HCT116 (cell line): ENCODE measurements at regions not wholly inside any gene's neighbourhood (a gene's known extent, or its start where the extent isn't known, plus 50 kb on each side); places are given as distances from the start of the nearest gene placed in this dataset.
"Not testable (repeated sequence)": the region's sequence is repeated elsewhere in the genome, so short reads cannot be mapped to it uniquely, and the experiment has no call there.

Experiments used
- ATAC-seq: fragments of 200-7000 bp; cut with Tn5 transposase; 2 replicates; pipeline ENCODE4 v1.9.1; 2020; ENCODE audit warnings: mild to moderate bottlenecking, moderate library complexity
- BruUV-seq: library from RNA; stranded (reverse); fragments of 400-500 nt; replicated peaks from 2 replicates; lab custom pipeline; 2021; lab: Mats Ljungman, UMichigan
- CTCF ChIA-PET: fragments of 300-600 bp; sonication (Branson Sonifier 250); formaldehyde crosslinking; loops from one replicate; lab custom pipeline; 2021; ENCODE audit warnings: antibody characterized with exemption; lab: Charles Lee
- POLR2A ChIA-PET: fragments of 300-600, 350-600 bp; sonication (Branson Sonifier 250); formaldehyde crosslinking; loops from one replicate; lab custom pipeline; 2021; ENCODE audit warnings: antibody characterized with exemption; lab: Charles Lee
- RAD21 ChIA-PET, 2 experiments: fragments of 300-600 bp; sonication (Branson Sonifier 250); formaldehyde crosslinking; loops; one replicate each; lab custom pipeline; 2023; ENCODE audit warnings: low total read pairs in 2 of 2; ENCODE audit not compliant: uncharacterized antibody in 2 of 2, unreplicated experiment in 2 of 2, low non-redundant PET in 1 of 2; lab: Charles Lee
- DNase-seq: peaks from one replicate; pipeline ENCODE4 v3.0.0-alpha.2; 2010; ENCODE audit warnings: low read depth, low spot score
- H2AFZ ChIP-seq: fragments of 200-600 bp; shearing (Covaris generic), sonication (generic); 2 replicates; pipeline ENCODE4 v1.6.1; 2017; ENCODE audit warnings: low read depth, mixed run types, mixed read lengths, antibody characterized with exemption, low read length; ENCODE audit not compliant: poor library complexity, severe bottlenecking
- H3K27ac ChIP-seq: 2 replicates; pipeline ENCODE4 v1.5.1; 2012; ENCODE audit warnings: low read depth, low read length
- H3K27me3 ChIP-seq: fragments of 200-600 bp; sonication (generic); 2 replicates; pipeline ENCODE4 v1.6.1; 2016; ENCODE audit warnings: mixed run types, low read length, mixed read lengths; ENCODE audit not compliant: insufficient read depth
- H3K36me3 ChIP-seq, 2 experiments: fragments of 200-500 bp in 1 of 2; fragments of 200-600 bp in 1 of 2; sonication (Bioruptor generic) in 1 of 2; sonication (generic) in 1 of 2; 2 replicates each; pipeline versions ENCODE4 v1.5.1 to v1.6.1; 2014 to 2016; ENCODE audit warnings: low read length in 2 of 2, inconsistent platforms in 1 of 2, mixed read lengths in 1 of 2, mixed run types in 1 of 2; ENCODE audit not compliant: insufficient read depth in 2 of 2, control insufficient read depth in 1 of 2
- H3K4me1 ChIP-seq, 2 experiments: fragments of 200-600 bp in 1 of 2; sonication (generic) in 1 of 2; 2 replicates each; pipeline versions ENCODE4 v1.5.1 to v1.6.1; 2012 to 2017; ENCODE audit warnings: low read length in 2 of 2, inconsistent platforms in 1 of 2, mild to moderate bottlenecking in 1 of 2, mixed read lengths in 1 of 2, mixed run types in 1 of 2, moderate library complexity in 1 of 2; ENCODE audit not compliant: insufficient read depth in 2 of 2, control insufficient read depth in 1 of 2
- H3K4me2 ChIP-seq: fragments of 200-600 bp; sonication (generic); 2 replicates; pipeline ENCODE4 v1.6.1; 2017; ENCODE audit warnings: mixed run types, low read length, mixed read lengths
- H3K4me3 ChIP-seq, 2 experiments: fragments of 200-600 bp in 1 of 2; sonication (generic) in 1 of 2; replicated peaks in 1 of 2; 2 replicates each; pipeline ENCODE4 v1.5.1; 2011 to 2016; ENCODE audit warnings: low read length in 2 of 2, control low read depth in 1 of 2, low read depth in 1 of 2, mild to moderate bottlenecking in 1 of 2, mixed read lengths in 1 of 2, mixed run types in 1 of 2
- H3K79me2 ChIP-seq: fragments of 200-600 bp; sonication (generic); 2 replicates; pipeline ENCODE4 v1.6.1; 2017; ENCODE audit warnings: mild to moderate bottlenecking, mixed run types, low read length, moderate library complexity, mixed read lengths; ENCODE audit not compliant: insufficient read depth
- H3K9ac ChIP-seq: fragments of 200-600 bp; sonication (generic); 2 replicates; pipeline ENCODE4 v1.6.1; 2016; ENCODE audit warnings: low read length, mixed read lengths
- H3K9me2 ChIP-seq: fragments of 200-600 bp; sonication (generic), shearing (Covaris generic); 2 replicates; pipeline ENCODE4 v1.6.1; 2017; ENCODE audit warnings: mixed run types, mild to moderate bottlenecking, moderate library complexity; ENCODE audit not compliant: insufficient read depth
- H3K9me3 ChIP-seq, 2 experiments: fragments of 200-500 bp in 1 of 2; fragments of 200-600 bp in 1 of 2; sonication (Bioruptor generic) in 1 of 2; sonication (generic) in 1 of 2; 2 replicates each; pipeline ENCODE4 v1.6.1; 2014 to 2017; ENCODE audit warnings: low read length in 2 of 2, mixed read lengths in 2 of 2, inconsistent platforms in 1 of 2, low read depth in 1 of 2, mild to moderate bottlenecking in 1 of 2, mixed run types in 1 of 2, moderate library complexity in 1 of 2; ENCODE audit not compliant: control insufficient read depth in 1 of 2, insufficient read depth in 1 of 2
- H4K20me1 ChIP-seq: fragments of 200-600 bp; sonication (generic), shearing (Covaris generic); 2 replicates; pipeline ENCODE4 v1.6.1; 2017; ENCODE audit warnings: mixed run types, mild to moderate bottlenecking, moderate library complexity; ENCODE audit not compliant: insufficient read depth
- intact Hi-C: fragments of 100-400 bp; cut with micrococcal nuclease; formaldehyde crosslinking; loops from 2 replicates; pipeline ENCODE4 v1.10.0; 2022

DNA sequence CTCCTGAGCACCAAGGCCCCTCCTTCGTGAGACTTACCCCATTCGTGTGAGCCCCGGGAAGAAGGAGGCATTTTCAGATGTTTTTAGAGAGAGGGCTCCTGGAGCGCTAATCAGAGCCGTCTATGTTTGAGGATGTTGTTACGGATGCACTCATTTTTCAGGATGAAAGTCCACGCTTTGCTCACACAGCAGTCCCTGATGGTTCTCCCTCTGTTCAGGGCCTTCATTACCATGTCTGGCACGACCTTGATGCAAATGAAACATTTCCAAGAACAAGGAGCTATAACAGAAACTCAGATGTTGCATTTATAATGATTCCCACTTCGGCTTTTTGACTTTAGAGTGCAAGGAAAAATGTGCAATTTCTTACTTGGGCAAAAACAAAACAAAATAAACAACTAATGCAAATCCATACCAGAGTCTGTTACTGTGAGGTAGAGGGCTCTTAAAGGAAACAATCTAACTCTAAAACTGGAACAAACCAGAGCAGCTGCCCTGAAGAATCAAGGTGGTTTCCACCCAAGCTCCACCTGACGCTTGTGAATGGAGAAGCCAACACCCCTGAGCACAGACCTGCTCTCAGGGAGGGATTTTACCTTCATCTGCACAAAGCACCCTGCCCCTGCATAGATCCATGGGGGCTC, 181.7 kb upstream of the FAM240B start:
- POLR2A ChIA-PET, RAD21 ChIA-PET, H3K36me3 ChIP-seq, H3K4me1 ChIP-seq, intact Hi-C loops, H3K9me2 ChIP-seq, H3K9ac ChIP-seq, H3K27me3 ChIP-seq, H3K27ac ChIP-seq, ATAC-seq, H3K79me2 ChIP-seq, H3K9me3 ChIP-seq, H4K20me1 ChIP-seq, CTCF ChIA-PET, DNase-seq, H3K4me3 ChIP-seq, BruUV-seq, H3K4me2 ChIP-seq, H2AFZ ChIP-seq: not testable (repeated sequence)

DNA sequence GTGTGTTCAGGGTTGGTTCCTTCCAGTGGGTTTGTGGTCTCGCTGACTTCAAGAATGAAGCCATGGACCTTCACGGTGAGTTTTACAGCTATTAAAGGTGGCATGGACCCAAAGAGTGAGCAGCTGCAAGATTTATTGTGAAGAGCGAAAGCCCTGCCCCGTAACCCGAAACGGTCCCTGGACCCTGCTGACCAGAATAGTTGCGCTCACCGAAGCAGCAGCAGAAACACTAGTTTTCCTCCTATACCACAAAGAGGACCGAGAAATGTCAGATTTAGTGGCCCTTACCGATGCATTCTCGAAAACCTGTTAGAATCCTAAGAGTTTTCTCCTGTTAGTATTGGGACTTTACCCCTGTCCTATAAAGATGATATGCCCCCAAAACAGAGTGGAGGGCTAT, 176.5 kb upstream of the FAM240B start:
- CTCF ChIA-PET, BruUV-seq, H3K4me3 ChIP-seq, intact Hi-C loops, DNase-seq, H3K27ac ChIP-seq, H3K4me2 ChIP-seq, H2AFZ ChIP-seq, H3K9ac ChIP-seq, H3K4me1 ChIP-seq, RAD21 ChIA-PET, ATAC-seq, H3K9me2 ChIP-seq, H3K36me3 ChIP-seq, H3K27me3 ChIP-seq, H3K9me3 ChIP-seq, H3K79me2 ChIP-seq, H4K20me1 ChIP-seq, POLR2A ChIA-PET: not testable (repeated sequence)

DNA sequence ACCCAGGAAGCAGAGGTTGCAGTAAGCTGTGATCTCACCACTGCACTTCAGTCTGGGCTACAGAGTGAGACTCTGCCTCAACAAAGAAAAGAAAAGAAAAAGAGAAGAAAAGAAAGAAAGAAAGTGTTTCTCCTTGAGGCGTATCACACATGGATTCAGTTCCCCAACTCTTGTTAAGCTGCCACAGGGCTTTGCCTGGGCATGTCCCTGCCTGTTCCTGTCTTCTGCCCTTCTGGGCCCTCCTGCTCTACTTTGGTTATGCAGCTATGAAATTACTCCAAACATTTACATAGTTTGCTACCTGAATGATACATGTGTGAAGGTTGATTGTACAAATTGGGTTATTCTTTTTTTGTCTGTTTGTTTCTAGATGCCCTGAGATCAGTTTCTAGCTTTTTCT, 175.3 kb upstream of the FAM240B start:
- H3K4me3 ChIP-seq, intact Hi-C loops, ATAC-seq, H3K4me2 ChIP-seq, CTCF ChIA-PET, H3K4me1 ChIP-seq, H3K9me3 ChIP-seq, H3K9ac ChIP-seq, H3K79me2 ChIP-seq, H4K20me1 ChIP-seq, DNase-seq, RAD21 ChIA-PET, BruUV-seq, H3K9me2 ChIP-seq, H3K27me3 ChIP-seq, H3K36me3 ChIP-seq, H3K27ac ChIP-seq, POLR2A ChIA-PET, H2AFZ ChIP-seq: not testable (repeated sequence)

DNA sequence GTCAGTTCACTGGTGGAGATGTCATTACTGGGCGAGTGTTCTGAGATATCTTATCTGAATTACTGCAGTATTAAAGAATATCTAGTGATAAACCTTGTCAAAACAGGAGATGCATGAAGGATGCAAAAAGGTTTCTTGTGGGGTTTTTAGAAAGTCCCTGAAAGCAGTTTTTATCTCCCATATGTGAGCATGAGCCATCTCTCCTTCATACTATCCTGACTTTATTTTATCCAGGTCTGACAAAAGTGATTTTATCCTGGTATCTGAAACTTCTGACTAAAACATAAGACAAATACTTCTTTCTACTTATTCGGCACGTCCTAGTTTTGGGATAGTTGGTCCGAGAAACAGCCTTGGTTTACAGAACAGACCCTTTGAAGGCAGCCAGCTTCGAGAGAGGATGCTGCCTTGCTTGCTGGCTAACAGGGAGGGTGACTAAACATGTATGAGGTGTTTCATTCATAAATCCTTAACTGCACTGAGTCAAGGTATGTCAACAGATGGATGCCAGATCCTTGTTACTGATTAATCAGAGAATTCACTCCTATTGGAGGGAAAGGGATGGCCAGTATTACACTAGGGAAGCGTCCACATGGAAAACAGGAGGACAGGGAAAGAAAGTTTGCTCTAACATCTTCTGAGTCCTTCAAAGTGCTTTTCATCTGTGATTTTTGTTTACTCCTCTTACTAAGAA, 172.8 kb upstream of the FAM240B start:
- H3K4me2 ChIP-seq, H3K36me3 ChIP-seq, POLR2A ChIA-PET, H2AFZ ChIP-seq, H3K79me2 ChIP-seq, H3K9me2 ChIP-seq, H3K27ac ChIP-seq, H3K27me3 ChIP-seq, CTCF ChIA-PET, intact Hi-C loops, DNase-seq, ATAC-seq, H3K9me3 ChIP-seq, BruUV-seq, H3K4me1 ChIP-seq, RAD21 ChIA-PET, H4K20me1 ChIP-seq, H3K4me3 ChIP-seq, H3K9ac ChIP-seq: not testable (repeated sequence)
